ENCODE measurements at regions not wholly inside any gene's neighbourhood (a gene's known extent, or its start where the extent isn't known, plus 50 kb on each side); places are given as distances from the start of the nearest gene placed in this dataset.

DNA sequence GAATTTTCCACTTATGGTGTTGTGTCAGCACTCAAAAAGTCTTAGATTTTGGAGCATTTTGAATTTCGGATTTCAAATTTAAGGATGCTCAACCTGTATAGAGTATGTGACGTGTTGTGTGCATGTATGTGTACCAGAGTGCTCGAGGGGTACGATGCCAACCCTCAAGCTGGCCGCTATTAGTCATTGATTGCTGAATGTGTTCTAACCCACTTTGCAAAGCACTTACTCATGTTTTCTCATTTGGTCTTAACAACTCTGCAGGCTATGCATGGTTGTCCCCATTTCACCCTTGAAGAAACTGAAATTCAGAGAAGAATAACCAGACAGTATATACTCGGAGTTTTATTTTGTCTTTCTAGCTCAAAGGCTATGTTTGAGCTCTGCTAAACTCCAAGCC, 196.4 kb upstream of the TENM4 start:
- 54 to 77% methylated on average over 3 to 6 of the region's 6 CpGs for WGBS, 2 experiments (ENCODE audit: insufficient coverage in 1 of 2, insufficient read length in 1 of 2)
- no peak overlapping the region for H3K4me3 Mint-ChIP-seq

DNA sequence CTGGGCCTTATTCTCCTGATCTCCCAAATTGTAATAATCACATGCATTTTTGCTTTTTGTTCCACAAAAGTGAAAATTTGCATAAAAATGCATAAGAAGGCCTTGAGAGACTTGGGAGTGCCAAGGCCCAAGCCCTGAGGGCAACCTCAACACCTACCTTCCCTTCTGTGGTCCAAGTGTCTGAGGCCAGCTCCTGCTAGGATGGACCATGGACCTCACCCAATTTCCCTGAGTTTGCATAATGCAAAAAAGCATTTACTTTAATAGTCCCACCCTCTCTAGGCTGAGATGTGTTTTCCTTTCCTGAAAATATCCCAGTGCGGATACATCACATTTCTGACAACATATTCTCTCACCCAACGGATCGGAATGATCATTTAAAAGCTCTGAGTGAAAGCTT, 194.1 kb upstream of the TENM4 start:
- Histone ChIP-seq H3K36me3 (ENCODE audit: control insufficient read depth, insufficient read depth, low read length) (no peaks in the 10 kb centered on the region), H3K9ac (ENCODE audit: extremely low read depth, low read length, poor library complexity, severe bottlenecking) (no peak overlapping the region), H3K27ac (ENCODE audit: low read depth, low read length) (no peak overlapping the region), H3K27me3 (ENCODE audit: control insufficient read depth, insufficient read depth, low read length, poor library complexity, severe bottlenecking) (no peaks in the 10 kb centered on the region), H3K4me1 (ENCODE audit: control insufficient read depth, insufficient read depth, low read length) (no peaks in the 10 kb centered on the region), H3K4me3 (ENCODE audit: low read length) (no peak overlapping the region), H3K9me3 (ENCODE audit: control insufficient read depth, low read length) (no peaks in the 10 kb centered on the region)
- WGBS, 2 experiments (ENCODE audit: insufficient coverage in 1 of 2, insufficient read length in 1 of 2): 96 to 100% methylated on average over 3 of the region's 3 CpGs
- DNase-seq: no peak
- Mint-ChIP-seq H3K36me3 (ENCODE audit: low read depth) (no peaks in the 10 kb centered on the region), H3K27ac (no peak overlapping the region), H3K4me1 (no peaks in the 10 kb centered on the region), H3K4me3 (no peak overlapping the region), H3K27me3 (ENCODE audit: insufficient read depth) (peaks cover 3% of the 10 kb centered on the region), H3K9me3 (no peaks in the 10 kb centered on the region)
- TF ChIP-seq, protein P1, sequence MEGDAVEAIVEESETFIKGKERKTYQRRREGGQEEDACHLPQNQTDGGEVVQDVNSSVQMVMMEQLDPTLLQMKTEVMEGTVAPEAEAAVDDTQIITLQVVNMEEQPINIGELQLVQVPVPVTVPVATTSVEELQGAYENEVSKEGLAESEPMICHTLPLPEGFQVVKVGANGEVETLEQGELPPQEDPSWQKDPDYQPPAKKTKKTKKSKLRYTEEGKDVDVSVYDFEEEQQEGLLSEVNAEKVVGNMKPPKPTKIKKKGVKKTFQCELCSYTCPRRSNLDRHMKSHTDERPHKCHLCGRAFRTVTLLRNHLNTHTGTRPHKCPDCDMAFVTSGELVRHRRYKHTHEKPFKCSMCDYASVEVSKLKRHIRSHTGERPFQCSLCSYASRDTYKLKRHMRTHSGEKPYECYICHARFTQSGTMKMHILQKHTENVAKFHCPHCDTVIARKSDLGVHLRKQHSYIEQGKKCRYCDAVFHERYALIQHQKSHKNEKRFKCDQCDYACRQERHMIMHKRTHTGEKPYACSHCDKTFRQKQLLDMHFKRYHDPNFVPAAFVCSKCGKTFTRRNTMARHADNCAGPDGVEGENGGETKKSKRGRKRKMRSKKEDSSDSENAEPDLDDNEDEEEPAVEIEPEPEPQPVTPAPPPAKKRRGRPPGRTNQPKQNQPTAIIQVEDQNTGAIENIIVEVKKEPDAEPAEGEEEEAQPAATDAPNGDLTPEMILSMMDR (conservative IDR thresholded peaks at IDR 0.05): no peak

More for the DNA sequence above, 196.4 kb upstream of the TENM4 start:
- Mint-ChIP-seq H3K9me3 (no peaks in the 10 kb centered on the region), H3K36me3 (ENCODE audit: low read depth) (no peaks in the 10 kb centered on the region), H3K27me3 (ENCODE audit: insufficient read depth) (peaks cover 3% of the 10 kb centered on the region), H3K27ac (no peak overlapping the region), H3K4me1 (no peaks in the 10 kb centered on the region)
- Histone ChIP-seq H3K4me1 (ENCODE audit: control insufficient read depth, insufficient read depth, low read length) (no peaks in the 10 kb centered on the region), H3K27me3 (ENCODE audit: control insufficient read depth, insufficient read depth, low read length, poor library complexity, severe bottlenecking) (no peaks in the 10 kb centered on the region), H3K36me3 (ENCODE audit: control insufficient read depth, insufficient read depth, low read length) (no peaks in the 10 kb centered on the region), H3K27ac (ENCODE audit: low read depth, low read length) (no peak overlapping the region), H3K9ac (ENCODE audit: extremely low read depth, low read length, poor library complexity, severe bottlenecking) (no peak overlapping the region), H3K9me3 (ENCODE audit: control insufficient read depth, low read length) (no peaks in the 10 kb centered on the region), H3K4me3 (ENCODE audit: low read length) (no peak overlapping the region)
- TF ChIP-seq, protein P1 (conservative IDR thresholded peaks at IDR 0.05): no peak
- DNase-seq: no peak

DNA sequence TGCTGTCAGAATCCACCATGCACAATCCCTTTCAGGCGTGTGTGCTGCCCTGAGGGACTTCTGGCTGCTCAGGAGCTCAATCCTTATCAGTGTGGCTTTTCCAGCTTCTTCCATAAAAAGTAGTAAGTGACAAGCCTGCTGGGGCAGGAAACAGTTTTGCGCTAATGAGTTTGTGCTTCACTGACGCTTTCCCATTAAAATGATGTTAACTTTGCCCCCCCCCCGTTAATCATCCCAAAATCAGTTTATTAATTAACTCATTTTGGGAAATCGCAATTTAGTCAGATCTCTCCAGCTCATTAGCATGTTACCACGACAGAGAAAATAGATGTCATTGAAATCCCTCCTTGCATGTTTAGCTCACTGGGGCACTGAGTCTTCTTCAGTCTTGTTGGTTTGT, 186.5 kb upstream of the TENM4 start:
- no peak overlapping the region for H3K9ac ChIP-seq (ENCODE audit: extremely low read depth, low read length, poor library complexity, severe bottlenecking)
- Mint-ChIP-seq H3K9me3 (no peaks in the 10 kb centered on the region), H3K4me3 (no peak overlapping the region), H3K27ac (no peak overlapping the region), H3K4me1 (no peaks in the 10 kb centered on the region), H3K27me3 (ENCODE audit: insufficient read depth) (peaks cover 4% of the 10 kb centered on the region), H3K36me3 (ENCODE audit: low read depth) (no peaks in the 10 kb centered on the region)
- H3K27me3 ChIP-seq (ENCODE audit: control insufficient read depth, insufficient read depth, low read length, poor library complexity, severe bottlenecking): no peaks in the 10 kb centered on the region
- no peaks in the 10 kb centered on the region for H3K36me3 ChIP-seq (ENCODE audit: control insufficient read depth, insufficient read depth, low read length)
- WGBS, 2 experiments (ENCODE audit: insufficient coverage in 1 of 2, insufficient read length in 1 of 2): 83 to 92% methylated on average over 5 to 6 of the region's 6 CpGs
- TF ChIP-seq, protein P1 (conservative IDR thresholded peaks at IDR 0.05): no peak
- H3K27ac ChIP-seq (ENCODE audit: low read depth, low read length): no peak overlapping the region
- H3K9me3 ChIP-seq (ENCODE audit: control insufficient read depth, low read length): no peaks in the 10 kb centered on the region
- no peaks in the 10 kb centered on the region for H3K4me1 ChIP-seq (ENCODE audit: control insufficient read depth, insufficient read depth, low read length)
- no peak overlapping the region for H3K4me3 ChIP-seq (ENCODE audit: low read length)
- no peak for DNase-seq

All from endodermal cell (in vitro differentiated cells).